ENCODE measurements at regions not wholly inside any gene's neighbourhood (a gene's known extent, or its start where the extent isn't known, plus 50 kb on each side); places are given as distances from the start of the nearest gene placed in this dataset.

- DNase-seq: no peak
Observed at GRCh38 chr11:16685914-16686313, 52.5 kb upstream of the C11orf58 start.

GRCh38 chr11:16678466-16679116 lies 59.9 kb upstream of the C11orf58 start:
- no peak for DNase-seq

GRCh38 chr11:16669799-16670415 lies 68.5 kb upstream of the C11orf58 start:
- DNase-seq: no peak

- no peak for DNase-seq
Observed at GRCh38 chr11:16632295-16633200, 105.9 kb upstream of the C11orf58 start.

GRCh38 chr11:16630651-16631050 lies 107.8 kb upstream of the C11orf58 start:
- DNase-seq: no peak

GRCh38 chr11:16618431-16618830 lies 120.0 kb upstream of the C11orf58 start:
- no peak for DNase-seq

- DNase-seq: no peak
Observed at GRCh38 chr11:16615480-16615879, 123.0 kb upstream of the C11orf58 start.

- DNase-seq: peak; percentile 97
Observed at GRCh38 chr11:16613512-16614381, 124.7 kb upstream of the C11orf58 start.

GRCh38 chr11:16613262-16613511 lies 125.3 kb upstream of the C11orf58 start:
- no peak for DNase-seq

GRCh38 chr11:16612566-16613261 lies 125.7 kb upstream of the C11orf58 start:
- DNase-seq: peak; percentile 86

GRCh38 chr11:16611926-16612565 lies 126.4 kb upstream of the C11orf58 start:
- DNase-seq: peak; percentile 83

- DNase-seq: no peak
Observed at GRCh38 chr11:16611401-16611921, 127.0 kb upstream of the C11orf58 start.

- DNase-seq: no peak
Observed at GRCh38 chr11:16610738-16611388, 127.6 kb upstream of the C11orf58 start.

GRCh38 chr11:16610213-16610737 lies 128.2 kb upstream of the C11orf58 start:
- DNase-seq: no peak

- DNase-seq: no peak
Observed at GRCh38 chr11:16609769-16610168, 128.7 kb upstream of the C11orf58 start.

GRCh38 chr11:16607675-16608644 lies 130.5 kb upstream of the C11orf58 start:
- DNase-seq: peak; percentile 98

- DNase-seq: peak; percentile 69
Observed at GRCh38 chr11:16606784-16607674, 131.4 kb upstream of the C11orf58 start.

Data from NCI-H1105 treated with DMSO at 0.1 percent for 48 hours (cell line).